SU-DHL-6 (cell line): ENCODE measurements at regions not wholly inside any gene's neighbourhood (a gene's known extent, or its start where the extent isn't known, plus 50 kb on each side); places are given as distances from the start of the nearest gene placed in this dataset.

Experiments
- CTCF ChIP-seq: fragments of 200-600 bp; sonication (generic); IDR thresholded peaks from one replicate; pipeline ENCODE4 v1.5.1; 2017; ENCODE audit warnings: antibody characterized with exemption, mild to moderate bottlenecking, low read length, moderate library complexity; ENCODE audit not compliant: insufficient read depth, poor library complexity, severe bottlenecking
- EZH2phosphoT487 ChIP-seq: fragments of 200-600 bp; sonication (generic), shearing (Covaris generic); conservative IDR thresholded peaks from 2 replicates; pipeline ENCODE4 v1.6.1; 2018; ENCODE audit warnings: mild to moderate bottlenecking, antibody characterized with exemption, low read length, moderate library complexity, mixed read lengths

- TF ChIP-seq CTCF (no peak), EZH2phosphoT487 (no peak)
Measured at GRCh38 chr13:60331249-60332012, 65.6 kb upstream of the TDRD3 start.
